Endothelial cell (in vitro differentiated cells): ENCODE measurements at regions not wholly inside any gene's neighbourhood (a gene's known extent, or its start where the extent isn't known, plus 50 kb on each side); places are given as distances from the start of the nearest gene placed in this dataset.

Experiments
- DNase-seq: peaks from one replicate; pipeline ENCODE4 v3.0.0; 2021; ENCODE audit warnings: low spot score
- H3K27ac Mint-ChIP-seq: one replicate; pipeline ENCODE4 v1.8.0; 2021; ENCODE audit warnings: mixed read lengths, inconsistent platforms; ENCODE audit not compliant: unreplicated experiment
- H3K27me3 Mint-ChIP-seq: one replicate; pipeline ENCODE4 v1.8.0; 2021; ENCODE audit warnings: mild to moderate bottlenecking, moderate library complexity, mixed read lengths, inconsistent platforms; ENCODE audit not compliant: unreplicated experiment
- H3K36me3 Mint-ChIP-seq: one replicate; pipeline ENCODE4 v1.8.0; 2021; ENCODE audit warnings: mild to moderate bottlenecking, low read depth, mixed read lengths, inconsistent platforms; ENCODE audit not compliant: unreplicated experiment
- H3K4me1 Mint-ChIP-seq: one replicate; pipeline ENCODE4 v1.8.0; 2021; ENCODE audit warnings: mild to moderate bottlenecking, mixed read lengths, inconsistent platforms; ENCODE audit not compliant: unreplicated experiment
- H3K4me3 Mint-ChIP-seq: one replicate; pipeline ENCODE4 v1.8.0; 2021; ENCODE audit warnings: mild to moderate bottlenecking, mixed read lengths, inconsistent platforms; ENCODE audit not compliant: unreplicated experiment
- H3K9me3 Mint-ChIP-seq: one replicate; pipeline ENCODE4 v1.8.0; 2021; ENCODE audit warnings: mixed read lengths, inconsistent platforms; ENCODE audit not compliant: unreplicated experiment
- CTCF ChIP-seq: fragments of 200-600 bp; sonication (generic); IDR thresholded peaks from one replicate; pipeline ENCODE4 v1.5.0; 2021; ENCODE audit warnings: antibody characterized with exemption; ENCODE audit not compliant: unreplicated experiment

GRCh38 chr18:78522507-78522906 lies 457.1 kb upstream of the SALL3 start:
- no peaks in the 10 kb centered on the region for H3K4me1 Mint-ChIP-seq

GRCh38 chr18:78523850-78524249 lies 455.8 kb upstream of the SALL3 start:
- no peak for TF ChIP-seq CTCF
- Mint-ChIP-seq H3K9me3 (peaks cover 56% of the 10 kb centered on the region), H3K36me3 (peaks cover 31% of the 10 kb centered on the region), H3K27me3 (peaks cover 13% of the 10 kb centered on the region), H3K4me3 (no peak overlapping the region), H3K4me1 (no peaks in the 10 kb centered on the region), H3K27ac (no peak overlapping the region)
- no peak for DNase-seq

More at GRCh38 chr18:78522507-78522906, 457.1 kb upstream of the SALL3 start:
- Mint-ChIP-seq H3K27me3 (peaks cover 12% of the 10 kb centered on the region), H3K9me3 (peaks cover 59% of the 10 kb centered on the region), H3K27ac (no peak overlapping the region), H3K4me3 (no peak overlapping the region), H3K36me3 (peaks cover 34% of the 10 kb centered on the region)
- DNase-seq = no peak
- TF ChIP-seq CTCF = no peak

- no peak for DNase-seq
- Mint-ChIP-seq H3K36me3 (peaks cover 28% of the 10 kb centered on the region), H3K27ac (no peak overlapping the region), H3K9me3 (peaks cover 46% of the 10 kb centered on the region), H3K4me3 (no peak overlapping the region), H3K27me3 (peaks cover 11% of the 10 kb centered on the region), H3K4me1 (no peaks in the 10 kb centered on the region)
- TF ChIP-seq CTCF = no peak
Observed at GRCh38 chr18:78525366-78526111, 454.1 kb upstream of the SALL3 start.

GRCh38 chr18:78526275-78526674 lies 453.3 kb upstream of the SALL3 start:
- H3K36me3 Mint-ChIP-seq = peaks cover 22% of the 10 kb centered on the region
- peaks cover 5% of the 10 kb centered on the region for H3K27me3 Mint-ChIP-seq
- H3K9me3 Mint-ChIP-seq = peaks cover 44% of the 10 kb centered on the region
- no peak overlapping the region for H3K27ac Mint-ChIP-seq
- no peak for TF ChIP-seq CTCF
- H3K4me3 Mint-ChIP-seq = no peak overlapping the region
- no peaks in the 10 kb centered on the region for H3K4me1 Mint-ChIP-seq
- DNase-seq = no peak

- Mint-ChIP-seq H3K27me3 (peaks cover 3% of the 10 kb centered on the region), H3K27ac (no peak overlapping the region), H3K9me3 (peaks cover 41% of the 10 kb centered on the region), H3K4me1 (no peaks in the 10 kb centered on the region), H3K4me3 (no peak overlapping the region), H3K36me3 (peaks cover 18% of the 10 kb centered on the region)
- no peak for TF ChIP-seq CTCF
- DNase-seq = no peak
Observed at GRCh38 chr18:78526923-78527711, 452.5 kb upstream of the SALL3 start.
